Neuronal stem cell (in vitro differentiated cells): ENCODE measurements at regions not wholly inside any gene's neighbourhood (a gene's known extent, or its start where the extent isn't known, plus 50 kb on each side); places are given as distances from the start of the nearest gene placed in this dataset.

Experiments
- DNase-seq: peaks from one replicate; pipeline ENCODE4 v3.0.0-alpha.2; 2013; ENCODE audit warnings: low spot score
- H2AFZ ChIP-seq: one replicate; pipeline ENCODE4 v1.6.1; 2013; ENCODE audit warnings: mild to moderate bottlenecking, low read length, inconsistent platforms
- H2AK5ac ChIP-seq: 2 replicates; pipeline ENCODE4 v1.6.1; 2013; ENCODE audit warnings: low read depth, mild to moderate bottlenecking, inconsistent platforms, low read length, moderate library complexity, mixed read lengths
- H2BK120ac ChIP-seq: 2 replicates; pipeline ENCODE4 v1.6.1; 2013; ENCODE audit warnings: low read depth, mild to moderate bottlenecking, inconsistent platforms, low read length, moderate library complexity, mixed read lengths
- H2BK12ac ChIP-seq: one replicate; pipeline ENCODE4 v1.6.1; 2013; ENCODE audit warnings: low read length, inconsistent platforms
- H2BK15ac ChIP-seq: 2 replicates; pipeline ENCODE4 v1.6.1; 2013; ENCODE audit warnings: mild to moderate bottlenecking, low read length, inconsistent platforms, mixed read lengths
- H2BK5ac ChIP-seq: one replicate; pipeline ENCODE4 v1.6.1; 2013; ENCODE audit warnings: inconsistent platforms, mild to moderate bottlenecking, low read length, moderate library complexity
- H3K14ac ChIP-seq: one replicate; pipeline ENCODE4 v1.6.1; 2013; ENCODE audit warnings: low read length, inconsistent platforms
- H3K18ac ChIP-seq: 2 replicates; pipeline ENCODE4 v1.6.1; 2013; ENCODE audit warnings: low read length, inconsistent platforms
- H3K23ac ChIP-seq: 2 replicates; pipeline ENCODE4 v1.6.1; 2013; ENCODE audit warnings: low read depth, mild to moderate bottlenecking, mixed read lengths, low read length, inconsistent platforms; ENCODE audit not compliant: poor library complexity
- H3K27ac ChIP-seq: replicated peaks from 3 replicates; pipeline ENCODE4 v1.5.1; 2013; ENCODE audit warnings: low read length, inconsistent platforms
- H3K27me3 ChIP-seq, 3 experiments: 2 replicates each; pipeline ENCODE4 v1.6.1; 2013; ENCODE audit warnings: low read length in 3 of 3, mild to moderate bottlenecking in 2 of 3, inconsistent platforms in 1 of 3, low read depth in 1 of 3, mixed read lengths in 1 of 3, moderate library complexity in 1 of 3; ENCODE audit not compliant: control insufficient read depth in 3 of 3, insufficient read depth in 3 of 3
- H3K36me3 ChIP-seq, 2 donors: replicated peaks in 1 of 2; 2 replicates each; pipeline ENCODE4 v1.6.1; 2013; ENCODE audit warnings: low read length in 2 of 2; ENCODE audit not compliant: control insufficient read depth in 2 of 2, insufficient read depth in 2 of 2
- H3K4ac ChIP-seq: 2 replicates; pipeline ENCODE4 v1.6.1; 2013; ENCODE audit warnings: inconsistent platforms, mild to moderate bottlenecking, low read length, moderate library complexity
- H3K4me1 ChIP-seq, 2 donors: 1 replicate in 1 of 2; 2 replicates in 1 of 2; pipeline ENCODE4 v1.6.1; 2013; ENCODE audit warnings: low read length in 2 of 2, low read depth in 1 of 2; ENCODE audit not compliant: control insufficient read depth in 2 of 2, insufficient read depth in 1 of 2
- H3K4me2 ChIP-seq: one replicate; pipeline ENCODE4 v1.6.1; 2013; ENCODE audit warnings: mild to moderate bottlenecking, low read length, inconsistent platforms; ENCODE audit not compliant: insufficient read depth, poor library complexity, severe bottlenecking
- H3K4me3 ChIP-seq, 2 donors: 2 replicates each; pipeline ENCODE4 v1.5.1; 2013; ENCODE audit warnings: low read length in 2 of 2, mild to moderate bottlenecking in 2 of 2, inconsistent platforms in 1 of 2, moderate library complexity in 1 of 2
- H3K79me1 ChIP-seq: one replicate; pipeline ENCODE4 v1.6.1; 2013; ENCODE audit warnings: low read depth, mild to moderate bottlenecking, inconsistent platforms, low read length, moderate library complexity
- H3K9ac ChIP-seq: one replicate; pipeline ENCODE4 v1.6.1; 2013; ENCODE audit warnings: mild to moderate bottlenecking, low read depth, low read length, inconsistent platforms; ENCODE audit not compliant: poor library complexity
- H3K9me3 ChIP-seq, 2 donors: replicated peaks in 1 of 2; 2 replicates each; pipeline versions ENCODE3 to v1.6.1; 2013; ENCODE audit warnings: low read length in 2 of 2, mild to moderate bottlenecking in 2 of 2, inconsistent platforms in 1 of 2, low read depth in 1 of 2, mixed read lengths in 1 of 2, moderate library complexity in 1 of 2; ENCODE audit not compliant: control insufficient read depth in 2 of 2, insufficient read depth in 1 of 2
- H4K8ac ChIP-seq: one replicate; pipeline ENCODE4 v1.6.1; 2013; ENCODE audit warnings: low read depth, mild to moderate bottlenecking, inconsistent platforms, low read length, moderate library complexity
- H4K91ac ChIP-seq: one replicate; pipeline ENCODE4 v1.6.1; 2013; ENCODE audit warnings: low read length, low read depth, mild to moderate bottlenecking, inconsistent platforms; ENCODE audit not compliant: poor library complexity
- WGBS, 2 donors: extraction: QIAGEN DNeasy Blood & Tissue Kit; methylation state at CpG; one replicate each; pipeline ENCODE4 v1.1.7; 2013; ENCODE audit warnings: missing lambda C conversion rate in 2 of 2, mixed read lengths in 1 of 2; ENCODE audit not compliant: insufficient read length in 2 of 2, insufficient replicate concordance in 1 of 2; ENCODE audit errors: extremely low coverage in 2 of 2; 5-methylcytosine and 5-hydroxymethylcytosine counted together

DNA sequence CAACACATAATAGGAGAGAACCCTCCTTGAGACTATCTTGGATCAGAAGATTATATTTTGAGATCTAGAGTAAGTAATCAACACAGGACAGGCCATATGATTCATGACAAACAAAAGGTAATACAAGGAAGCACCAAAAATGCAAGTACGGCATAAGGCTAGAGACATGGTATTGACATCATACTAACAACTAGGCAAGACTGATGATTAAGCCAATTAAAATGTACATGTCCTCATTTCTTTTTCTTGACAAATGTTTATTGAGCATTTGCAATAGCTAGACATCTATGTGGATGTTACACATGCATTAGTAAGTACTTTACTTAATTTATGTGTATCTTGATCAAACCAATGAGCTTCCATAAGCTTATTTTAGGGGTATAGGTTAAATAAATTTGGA, 695.7 kb upstream of the GALNTL6 start:
- H3K4me3 ChIP-seq: no peak overlapping the region
- no peaks in the 10 kb centered on the region for H3K9me3 ChIP-seq
- H4K8ac ChIP-seq: no peak overlapping the region
- no peak overlapping the region for H3K4ac ChIP-seq
- WGBS, 2 donors: no CpG with 5 or more reads among the region's 1 CpG
- no peak overlapping the region for H2BK15ac ChIP-seq
- H2AFZ ChIP-seq: no peak overlapping the region
- H3K36me3 ChIP-seq: no peaks in the 10 kb centered on the region
- H3K4me2 ChIP-seq: no peak overlapping the region
- H3K79me1 ChIP-seq: no peaks in the 10 kb centered on the region
- H3K27me3 ChIP-seq: no peaks in the 10 kb centered on the region
- DNase-seq: no peak
- no peak overlapping the region for H2BK5ac ChIP-seq
- no peak overlapping the region for H3K27ac ChIP-seq
- no peak overlapping the region for H3K9ac ChIP-seq
- no peak overlapping the region for H2AK5ac ChIP-seq
- H3K23ac ChIP-seq: no peak overlapping the region
- H2BK12ac ChIP-seq: no peak overlapping the region
- H4K91ac ChIP-seq: no peak overlapping the region
- H3K14ac ChIP-seq: no peak overlapping the region
- no peak overlapping the region for H3K18ac ChIP-seq
- H3K4me1 ChIP-seq: no peaks in the 10 kb centered on the region
- no peak overlapping the region for H2BK120ac ChIP-seq

DNA sequence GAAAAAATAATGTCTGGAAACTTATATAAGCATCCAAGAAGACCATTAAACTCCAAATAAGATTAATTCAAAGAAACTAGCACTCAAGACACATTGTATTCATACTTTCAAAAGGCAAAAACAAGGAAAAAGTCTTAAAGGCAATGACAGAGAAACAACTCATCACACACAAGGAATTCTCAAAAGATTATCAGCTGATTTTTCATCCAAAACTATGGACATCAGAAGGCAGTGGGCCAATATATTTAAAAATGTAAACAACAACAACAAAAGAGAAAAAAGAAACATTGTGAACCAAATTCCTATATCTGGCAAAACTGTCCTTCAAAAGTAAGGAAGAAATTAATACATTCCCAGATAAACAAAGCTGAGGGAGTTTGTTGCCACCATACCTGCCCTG, 711.4 kb upstream of the GALNTL6 start:
- no peak overlapping the region for H2BK12ac ChIP-seq
- H3K4me1 ChIP-seq: no peaks in the 10 kb centered on the region
- H2AFZ ChIP-seq: no peak overlapping the region
- H3K4me3 ChIP-seq: no peak overlapping the region
- H2BK15ac ChIP-seq: no peak overlapping the region
- H2AK5ac ChIP-seq: no peak overlapping the region
- no peaks in the 10 kb centered on the region for H3K79me1 ChIP-seq
- H3K9ac ChIP-seq: no peak overlapping the region
- no peak overlapping the region for H2BK5ac ChIP-seq
- DNase-seq: no peak
- H3K36me3 ChIP-seq: no peaks in the 10 kb centered on the region
- peaks cover 0 to 4% of the 10 kb centered on the region in 2 donors for H3K9me3 ChIP-seq
- no peak overlapping the region for H3K14ac ChIP-seq
- no peak overlapping the region for H3K4ac ChIP-seq
- H3K18ac ChIP-seq: no peak overlapping the region
- no peak overlapping the region for H4K8ac ChIP-seq
- H2BK120ac ChIP-seq: no peak overlapping the region
- H3K23ac ChIP-seq: no peak overlapping the region
- no peak overlapping the region for H3K27ac ChIP-seq
- no peak overlapping the region for H3K4me2 ChIP-seq
- no peaks in the 10 kb centered on the region for H3K27me3 ChIP-seq
- H4K91ac ChIP-seq: no peak overlapping the region

DNA sequence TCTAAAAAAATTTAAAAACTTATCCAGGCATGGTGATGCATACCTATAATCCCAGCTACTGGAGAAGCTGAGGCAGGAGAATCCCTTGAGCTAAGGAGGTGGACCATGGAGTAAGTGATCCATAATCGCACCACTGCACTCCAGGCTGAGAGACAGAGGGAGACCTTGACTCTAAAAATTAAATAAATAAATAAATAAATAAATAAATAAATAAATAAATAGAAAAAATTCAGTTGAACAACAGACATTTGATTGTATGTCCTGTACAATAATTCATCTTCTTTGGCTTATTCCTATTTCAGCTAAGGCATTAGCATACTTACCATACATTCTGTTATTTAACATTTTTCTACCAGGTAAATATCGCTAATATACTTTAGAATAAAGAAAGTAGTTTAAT, 726.1 kb upstream of the GALNTL6 start:
- Histone ChIP-seq H2BK15ac (no peak overlapping the region), H4K91ac (no peak overlapping the region), H3K14ac (no peak overlapping the region), H3K4me3 (no peak overlapping the region), H3K36me3 (no peaks in the 10 kb centered on the region), H3K4me2 (no peak overlapping the region), H3K27me3 (no peaks in the 10 kb centered on the region), H2BK12ac (no peak overlapping the region), H3K18ac (no peak overlapping the region), H3K27ac (no peak overlapping the region), H3K4ac (no peak overlapping the region), H4K8ac (no peak overlapping the region), H2AFZ (no peak overlapping the region), H3K4me1 (no peaks in the 10 kb centered on the region), H3K79me1 (no peaks in the 10 kb centered on the region), H3K9me3 (no peaks in the 10 kb centered on the region), H2BK120ac (no peak overlapping the region), H3K23ac (no peak overlapping the region), H3K9ac (no peak overlapping the region), H2AK5ac (no peak overlapping the region), H2BK5ac (no peak overlapping the region)
- DNase-seq: no peak
- no CpG with 5 or more reads among the region's 2 CpGs for WGBS, 2 donors

DNA sequence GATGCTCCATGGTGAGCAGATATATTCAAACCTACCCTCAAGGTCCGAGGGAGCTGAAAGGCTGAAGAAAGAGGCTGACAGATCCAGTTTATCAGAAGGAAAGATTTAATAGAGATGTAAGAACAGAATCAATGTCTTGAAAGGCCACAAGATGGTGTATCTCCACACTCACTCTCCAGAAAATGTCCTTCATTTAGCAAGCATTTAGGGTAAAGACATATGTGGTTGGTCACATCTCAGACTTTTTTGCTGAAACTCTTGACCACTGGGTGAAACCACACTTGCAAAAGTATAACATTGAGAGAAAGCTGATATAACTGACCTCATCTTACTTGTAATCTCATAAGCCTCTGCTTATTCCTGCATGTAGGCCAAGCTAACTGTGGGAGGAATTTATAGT, 745.8 kb upstream of the GALNTL6 start:
- no peak overlapping the region for H3K14ac ChIP-seq
- WGBS, 2 donors: no CpG with 5 or more reads among the region's 1 CpG
- no peak overlapping the region for H2BK120ac ChIP-seq
- H3K79me1 ChIP-seq: no peaks in the 10 kb centered on the region
- H3K4me1 ChIP-seq: no peaks in the 10 kb centered on the region
- H3K4me2 ChIP-seq: no peak overlapping the region
- no peak overlapping the region for H3K18ac ChIP-seq
- no peak overlapping the region for H2AFZ ChIP-seq
- no peak overlapping the region for H2BK12ac ChIP-seq
- no peak overlapping the region for H2BK15ac ChIP-seq
- H3K4ac ChIP-seq: no peak overlapping the region
- no peaks in the 10 kb centered on the region for H3K27me3 ChIP-seq
- no peak for DNase-seq
- no peak overlapping the region for H4K91ac ChIP-seq
- no peaks in the 10 kb centered on the region for H3K36me3 ChIP-seq
- H2BK5ac ChIP-seq: no peak overlapping the region
- H4K8ac ChIP-seq: no peak overlapping the region
- H2AK5ac ChIP-seq: no peak overlapping the region
- H3K27ac ChIP-seq: no peak overlapping the region
- H3K4me3 ChIP-seq: no peak overlapping the region
- H3K9me3 ChIP-seq: no peaks in the 10 kb centered on the region
- H3K9ac ChIP-seq: no peak overlapping the region
- H3K23ac ChIP-seq: no peak overlapping the region
